Kidney (tissue), 13 donors: ENCODE measurements at regions not wholly inside any gene's neighbourhood (a gene's known extent, or its start where the extent isn't known, plus 50 kb on each side); places are given as distances from the start of the nearest gene placed in this dataset.

Experiments used
- DNase-seq, 5 donors: peaks; one replicate each; pipeline ENCODE4 v3.0.0-alpha.2; 2013 to 2020
- FAIRE-seq: peaks from 2 replicates; lab custom pipeline; 2012; peaks lifted over from hg19 to GRCh38; lab: Jason Lieb, UNC
- H3K27ac ChIP-seq, 2 donors: one replicate each; pipeline ENCODE4 v1.7.0; 2013; ENCODE audit warnings: low read depth in 2 of 2, low read length in 2 of 2, inconsistent platforms in 1 of 2
- H3K27me3 ChIP-seq: one replicate; pipeline ENCODE4 v1.7.1; 2013; ENCODE audit warnings: low read length, inconsistent platforms; ENCODE audit not compliant: control insufficient read depth, insufficient read depth
- H3K36me3 ChIP-seq, 3 donors: one replicate each; pipeline versions ENCODE4 v1.7.0 to v1.7.1; 2013; ENCODE audit warnings: low read length in 3 of 3, control low read depth in 1 of 3, inconsistent platforms in 1 of 3; ENCODE audit not compliant: insufficient read depth in 3 of 3, control insufficient read depth in 2 of 3
- H3K4me1 ChIP-seq, 3 donors: one replicate each; pipeline versions ENCODE4 v1.7.0 to v1.7.1; 2013; ENCODE audit warnings: low read length in 3 of 3, inconsistent platforms in 1 of 3, low read depth in 1 of 3; ENCODE audit not compliant: control insufficient read depth in 2 of 3, insufficient read depth in 2 of 3
- H3K4me3 ChIP-seq, 3 donors: one replicate each; pipeline versions ENCODE4 v1.7.0 to v1.8.1; 2013; ENCODE audit warnings: low read length in 3 of 3, control low read depth in 1 of 3, inconsistent platforms in 1 of 3
- H3K9ac ChIP-seq, 3 donors: one replicate each; pipeline versions ENCODE4 v1.7.0 to v1.7.1; 2013; ENCODE audit warnings: low read length in 3 of 3, control low read depth in 1 of 3, inconsistent platforms in 1 of 3
- H3K9me3 ChIP-seq, 3 donors: one replicate each; pipeline versions ENCODE4 v1.7.0 to v1.7.1; 2013; ENCODE audit warnings: low read length in 3 of 3, control low read depth in 1 of 3, inconsistent platforms in 1 of 3; ENCODE audit not compliant: control insufficient read depth in 2 of 3, insufficient read depth in 1 of 3
- CTCF ChIP-seq: IDR thresholded peaks from 3 replicates; pipeline ENCODE4 v1.5.1; 2012; ENCODE audit warnings: mild to moderate bottlenecking, moderate library complexity, borderline replicate concordance; ENCODE audit not compliant: insufficient read depth; ENCODE audit errors: extremely low read depth
- intact Hi-C: fragments of 100-400 bp; cut with DNase I; formaldehyde crosslinking; loops from one replicate; pipeline ENCODE4 v1.11.1; 2022
- donor health status: control.
- donor health status: control.
- donor health status: control.
- donor health status: control.
- donor health status: control.
- donor health status: DM: yes; HTN: yes; CAD: no.
- donor health status: Normal renal cell carcinoma (clear cell type).

GRCh38 chr4:185862340-185862739 lies 50.3 kb upstream of the SORBS2 start:
- no peak overlapping the region for H3K27ac ChIP-seq
- DNase-seq (no peak), FAIRE-seq (no peak)
- no peak for TF ChIP-seq CTCF
- H3K4me1 ChIP-seq = no peaks in the 10 kb centered on the region
- peaks cover 0 to 4% (median 0%) of the 10 kb centered on the region in 3 donors for H3K9me3 ChIP-seq
- no peak overlapping the region for H3K9ac ChIP-seq
- H3K36me3 ChIP-seq = no peaks in the 10 kb centered on the region
- intact Hi-C loops = no loop called here
- no peak overlapping the region for H3K4me3 ChIP-seq
- no peaks in the 10 kb centered on the region for H3K27me3 ChIP-seq

GRCh38 chr4:185863946-185864345 lies 52.0 kb upstream of the SORBS2 start:
- no peaks in the 10 kb centered on the region for H3K36me3 ChIP-seq
- intact Hi-C loops = no loop called here
- no peak overlapping the region for H3K9ac ChIP-seq
- no peak for FAIRE-seq
- no peaks in the 10 kb centered on the region for H3K4me1 ChIP-seq
- H3K27ac ChIP-seq = no peak overlapping the region
- H3K27me3 ChIP-seq = no peaks in the 10 kb centered on the region
- H3K4me3 ChIP-seq = no peak overlapping the region
- no peak for DNase-seq
- H3K9me3 ChIP-seq = no peaks in the 10 kb centered on the region
- TF ChIP-seq CTCF = no peak

GRCh38 chr4:185865901-185866328 lies 53.9 kb upstream of the SORBS2 start:
- Histone ChIP-seq H3K9ac (no peak overlapping the region), H3K9me3 (no peaks in the 10 kb centered on the region), H3K4me1 (no peaks in the 10 kb centered on the region), H3K36me3 (no peaks in the 10 kb centered on the region), H3K4me3 (no peak overlapping the region), H3K27me3 (no peaks in the 10 kb centered on the region), H3K27ac (no peak overlapping the region)
- intact Hi-C loops = no loop called here
- DNase-seq (no peak), FAIRE-seq (no peak)
- TF ChIP-seq CTCF = no peak

- no peak for DNase-seq
- no peak for TF ChIP-seq CTCF
- Histone ChIP-seq H3K9me3 (no peaks in the 10 kb centered on the region), H3K4me3 (no peak overlapping the region), H3K27me3 (no peaks in the 10 kb centered on the region), H3K9ac (no peak overlapping the region), H3K36me3 (no peaks in the 10 kb centered on the region), H3K27ac (no peak overlapping the region), H3K4me1 (no peaks in the 10 kb centered on the region)
- intact Hi-C loops = no loop called here
- FAIRE-seq = no peak
Measured at GRCh38 chr4:185867770-185868169, 55.8 kb upstream of the SORBS2 start.
